ENCODE measurements at regions not wholly inside any gene's neighbourhood (a gene's known extent, or its start where the extent isn't known, plus 50 kb on each side); places are given as distances from the start of the nearest gene placed in this dataset.
"Not testable (repeated sequence)": the region's sequence is repeated elsewhere in the genome, so short reads cannot be mapped to it uniquely, and the experiment has no call there.

GRCh38 chr5:63083689-63084088, 505.1 kb downstream of the LRRC70 start:
- H3K9me3 Mint-ChIP-seq; DNase-seq (ENCODE audit: low spot score); H3K4me3 Mint-ChIP-seq; H3K4me1 Mint-ChIP-seq (ENCODE audit: low read depth); H3K36me3 Mint-ChIP-seq (ENCODE audit: low read depth); intact Hi-C loops (cut with micrococcal nuclease); H3K27me3 Mint-ChIP-seq (ENCODE audit: insufficient read depth); H3K27ac Mint-ChIP-seq: not testable (repeated sequence)

GRCh38 chr5:63081402-63081801, 502.8 kb downstream of the LRRC70 start:
- no peak overlapping the region for H3K27ac Mint-ChIP-seq
- no peak overlapping the region for H3K4me3 Mint-ChIP-seq
- H3K27me3 Mint-ChIP-seq (ENCODE audit: insufficient read depth), result no peaks in the 10 kb centered on the region
- no peaks in the 10 kb centered on the region for H3K4me1 Mint-ChIP-seq (ENCODE audit: low read depth)
- no peaks in the 10 kb centered on the region for H3K36me3 Mint-ChIP-seq (ENCODE audit: low read depth)
- DNase-seq (ENCODE audit: low spot score), result no peak
- intact Hi-C loops (cut with micrococcal nuclease), result no loop called here
- H3K9me3 Mint-ChIP-seq, result peaks cover 8% of the 10 kb centered on the region

- intact Hi-C loops (cut with micrococcal nuclease), result no loop called here
- H3K4me3 Mint-ChIP-seq, result no peak overlapping the region
- no peaks in the 10 kb centered on the region for H3K9me3 Mint-ChIP-seq
- no peak overlapping the region for H3K27ac Mint-ChIP-seq
- H3K36me3 Mint-ChIP-seq (ENCODE audit: low read depth), result no peaks in the 10 kb centered on the region
- H3K27me3 Mint-ChIP-seq (ENCODE audit: insufficient read depth), result no peaks in the 10 kb centered on the region
- no peaks in the 10 kb centered on the region for H3K4me1 Mint-ChIP-seq (ENCODE audit: low read depth)
- DNase-seq (ENCODE audit: low spot score), result no peak
Observed at GRCh38 chr5:63070001-63070400, 491.4 kb downstream of the LRRC70 start.

- Mint-ChIP-seq H3K27ac (no peak overlapping the region), H3K4me3 (no peak overlapping the region), H3K9me3 (no peaks in the 10 kb centered on the region), H3K27me3 (ENCODE audit: insufficient read depth) (no peaks in the 10 kb centered on the region), H3K4me1 (ENCODE audit: low read depth) (no peaks in the 10 kb centered on the region), H3K36me3 (ENCODE audit: low read depth) (no peaks in the 10 kb centered on the region)
- no peak for DNase-seq (ENCODE audit: low spot score)
- intact Hi-C loops (cut with micrococcal nuclease), result no loop called here
Observed at GRCh38 chr5:63055421-63055820, 476.8 kb downstream of the LRRC70 start.

- no peaks in the 10 kb centered on the region for H3K27me3 Mint-ChIP-seq (ENCODE audit: insufficient read depth)
- no peak for DNase-seq (ENCODE audit: low spot score)
- no peaks in the 10 kb centered on the region for H3K36me3 Mint-ChIP-seq (ENCODE audit: low read depth)
- H3K4me1 Mint-ChIP-seq (ENCODE audit: low read depth), result no peaks in the 10 kb centered on the region
- no peak overlapping the region for H3K4me3 Mint-ChIP-seq
- intact Hi-C loops (cut with micrococcal nuclease), result no loop called here
- H3K27ac Mint-ChIP-seq, result no peak overlapping the region
- H3K9me3 Mint-ChIP-seq, result no peaks in the 10 kb centered on the region
Observed at GRCh38 chr5:63053019-63053638, 474.5 kb downstream of the LRRC70 start.

- H3K27me3 Mint-ChIP-seq (ENCODE audit: insufficient read depth), result no peaks in the 10 kb centered on the region
- H3K4me1 Mint-ChIP-seq (ENCODE audit: low read depth), result no peaks in the 10 kb centered on the region
- no peaks in the 10 kb centered on the region for H3K36me3 Mint-ChIP-seq (ENCODE audit: low read depth)
- H3K9me3 Mint-ChIP-seq, result no peaks in the 10 kb centered on the region
- intact Hi-C loops (cut with micrococcal nuclease), result no loop called here
- no peak overlapping the region for H3K27ac Mint-ChIP-seq
- DNase-seq (ENCODE audit: low spot score), result no peak
- H3K4me3 Mint-ChIP-seq, result no peak overlapping the region
Observed at GRCh38 chr5:63050916-63051315, 472.3 kb downstream of the LRRC70 start.

- intact Hi-C loops (cut with micrococcal nuclease), result no loop called here
- Mint-ChIP-seq H3K27me3 (ENCODE audit: insufficient read depth) (no peaks in the 10 kb centered on the region), H3K36me3 (ENCODE audit: low read depth) (no peaks in the 10 kb centered on the region), H3K27ac (no peak overlapping the region), H3K4me3 (no peak overlapping the region), H3K4me1 (ENCODE audit: low read depth) (no peaks in the 10 kb centered on the region), H3K9me3 (no peaks in the 10 kb centered on the region)
- DNase-seq (ENCODE audit: low spot score), result no peak
Observed at GRCh38 chr5:63049935-63050334, 471.3 kb downstream of the LRRC70 start.

GRCh38 chr5:63043792-63044191, 465.2 kb downstream of the LRRC70 start:
- Mint-ChIP-seq H3K36me3 (ENCODE audit: low read depth) (no peaks in the 10 kb centered on the region), H3K27me3 (ENCODE audit: insufficient read depth) (no peaks in the 10 kb centered on the region), H3K27ac (no peak overlapping the region), H3K4me1 (ENCODE audit: low read depth) (no peaks in the 10 kb centered on the region), H3K9me3 (peaks cover 2% of the 10 kb centered on the region), H3K4me3 (no peak overlapping the region)
- intact Hi-C loops (cut with micrococcal nuclease), result no loop called here
- no peak for DNase-seq (ENCODE audit: low spot score)

GRCh38 chr5:63032343-63032742, 453.7 kb downstream of the LRRC70 start:
- intact Hi-C loops (cut with micrococcal nuclease), result no loop called here
- Mint-ChIP-seq H3K9me3 (peaks cover 40% of the 10 kb centered on the region), H3K27me3 (ENCODE audit: insufficient read depth) (no peaks in the 10 kb centered on the region), H3K27ac (no peak overlapping the region), H3K36me3 (ENCODE audit: low read depth) (no peaks in the 10 kb centered on the region), H3K4me3 (no peak overlapping the region), H3K4me1 (ENCODE audit: low read depth) (no peaks in the 10 kb centered on the region)
- DNase-seq (ENCODE audit: low spot score), result no peak

- no peaks in the 10 kb centered on the region for H3K27me3 Mint-ChIP-seq (ENCODE audit: insufficient read depth)
- peaks cover 6% of the 10 kb centered on the region for H3K4me1 Mint-ChIP-seq (ENCODE audit: low read depth)
- peaks cover 39% of the 10 kb centered on the region for H3K9me3 Mint-ChIP-seq
- no peak for DNase-seq (ENCODE audit: low spot score)
- H3K36me3 Mint-ChIP-seq (ENCODE audit: low read depth), result no peaks in the 10 kb centered on the region
- no peak overlapping the region for H3K4me3 Mint-ChIP-seq
- intact Hi-C loops (cut with micrococcal nuclease), result no loop called here
- H3K27ac Mint-ChIP-seq, result no peak overlapping the region
Observed at GRCh38 chr5:63029891-63030290, 451.3 kb downstream of the LRRC70 start.

- DNase-seq (ENCODE audit: low spot score), result no peak
- H3K9me3 Mint-ChIP-seq, result peaks cover 5% of the 10 kb centered on the region
- H3K27me3 Mint-ChIP-seq (ENCODE audit: insufficient read depth), result no peaks in the 10 kb centered on the region
- H3K4me3 Mint-ChIP-seq, result no peak overlapping the region
- H3K4me1 Mint-ChIP-seq (ENCODE audit: low read depth), result peaks cover 6% of the 10 kb centered on the region
- no peaks in the 10 kb centered on the region for H3K36me3 Mint-ChIP-seq (ENCODE audit: low read depth)
- H3K27ac Mint-ChIP-seq, result no peak overlapping the region
- intact Hi-C loops (cut with micrococcal nuclease), result no loop called here
Observed at GRCh38 chr5:63025679-63026078, 447.1 kb downstream of the LRRC70 start.

GRCh38 chr5:63022403-63022802, 443.8 kb downstream of the LRRC70 start:
- Mint-ChIP-seq H3K4me3 (no peak overlapping the region), H3K4me1 (ENCODE audit: low read depth) (peaks cover 6% of the 10 kb centered on the region), H3K36me3 (ENCODE audit: low read depth) (no peaks in the 10 kb centered on the region), H3K27me3 (ENCODE audit: insufficient read depth) (no peaks in the 10 kb centered on the region), H3K27ac (no peak overlapping the region), H3K9me3 (peaks cover 14% of the 10 kb centered on the region)
- intact Hi-C loops (cut with micrococcal nuclease), result no loop called here
- DNase-seq (ENCODE audit: low spot score), result no peak

- no peak overlapping the region for H3K4me3 Mint-ChIP-seq
- H3K36me3 Mint-ChIP-seq (ENCODE audit: low read depth), result no peaks in the 10 kb centered on the region
- no peak overlapping the region for H3K27ac Mint-ChIP-seq
- intact Hi-C loops (cut with micrococcal nuclease), result no loop called here
- DNase-seq (ENCODE audit: low spot score), result no peak
- no peaks in the 10 kb centered on the region for H3K4me1 Mint-ChIP-seq (ENCODE audit: low read depth)
- peaks cover 8% of the 10 kb centered on the region for H3K9me3 Mint-ChIP-seq
- H3K27me3 Mint-ChIP-seq (ENCODE audit: insufficient read depth), result no peaks in the 10 kb centered on the region
Observed at GRCh38 chr5:63011158-63011557, 432.5 kb downstream of the LRRC70 start.

- intact Hi-C loops (cut with micrococcal nuclease), result no loop called here
- no peaks in the 10 kb centered on the region for H3K4me1 Mint-ChIP-seq (ENCODE audit: low read depth)
- H3K36me3 Mint-ChIP-seq (ENCODE audit: low read depth), result no peaks in the 10 kb centered on the region
Observed at GRCh38 chr5:63008195-63008594, 429.6 kb downstream of the LRRC70 start.

More at GRCh38 chr5:63008195-63008594, 429.6 kb downstream of the LRRC70 start:
- Mint-ChIP-seq H3K9me3 (peaks cover 8% of the 10 kb centered on the region), H3K27ac (no peak overlapping the region), H3K27me3 (ENCODE audit: insufficient read depth) (no peaks in the 10 kb centered on the region), H3K4me3 (no peak overlapping the region)
- no peak for DNase-seq (ENCODE audit: low spot score)
